Choroid plexus epithelial cell (primary cell): ENCODE measurements at regions not wholly inside any gene's neighbourhood (a gene's known extent, or its start where the extent isn't known, plus 50 kb on each side); places are given as distances from the start of the nearest gene placed in this dataset.
"Not testable (repeated sequence)": the region's sequence is repeated elsewhere in the genome, so short reads cannot be mapped to it uniquely, and the experiment has no call there.

Source experiments
- DNase-seq: peaks from one replicate; pipeline ENCODE4 v3.0.0-alpha.2; 2010; ENCODE audit warnings: low read depth
- H3K4me3 ChIP-seq: 2 replicates; pipeline ENCODE4 v1.5.1; 2011; ENCODE audit warnings: low read depth, mild to moderate bottlenecking, control low read depth, low read length, moderate library complexity
- TF ChIP-seq, protein P1 (sequence below): conservative IDR thresholded peaks from 2 replicates; pipeline ENCODE4 v1.5.1; 2011; ENCODE audit warnings: low read depth, mild to moderate bottlenecking, control low read depth, inconsistent platforms, low read length, moderate library complexity

DNA sequence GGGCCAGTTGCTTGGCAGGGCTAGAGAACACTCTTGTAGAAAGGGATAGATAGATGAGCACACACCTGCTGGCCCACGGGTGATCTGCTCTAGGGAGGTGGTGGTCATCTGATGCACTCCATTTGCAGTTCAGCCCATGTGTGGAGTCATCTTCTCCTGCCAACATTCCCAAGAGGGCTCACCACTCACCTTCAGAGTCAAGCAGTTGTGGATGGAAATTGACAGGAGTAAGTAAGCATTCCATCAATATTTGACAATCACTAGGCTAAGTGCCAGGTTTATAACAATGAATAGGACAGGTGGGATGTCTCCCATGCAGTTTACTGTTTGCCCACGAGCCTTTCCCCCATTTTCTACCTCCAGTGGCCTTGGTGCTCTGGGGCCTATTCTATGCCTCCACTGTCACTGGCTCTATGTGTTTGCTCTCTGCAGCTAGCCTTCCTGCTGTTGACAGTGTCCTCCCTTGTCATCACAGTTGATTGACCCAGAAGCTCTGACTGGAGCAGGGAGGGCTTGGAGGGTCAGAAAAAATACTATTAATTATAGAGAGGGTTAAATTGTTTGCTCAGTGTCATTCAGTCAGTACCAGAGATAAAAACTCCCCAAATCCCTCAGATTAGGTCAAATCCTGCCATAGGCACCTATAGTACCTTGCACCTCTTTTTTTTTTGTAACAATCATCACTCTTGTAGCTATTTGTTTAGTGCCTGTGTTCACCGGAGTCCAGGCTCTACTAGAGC is 134.6 kb upstream of the PZP start:
- no peak overlapping the region for H3K4me3 ChIP-seq
- no peak for DNase-seq
- TF ChIP-seq, protein P1, sequence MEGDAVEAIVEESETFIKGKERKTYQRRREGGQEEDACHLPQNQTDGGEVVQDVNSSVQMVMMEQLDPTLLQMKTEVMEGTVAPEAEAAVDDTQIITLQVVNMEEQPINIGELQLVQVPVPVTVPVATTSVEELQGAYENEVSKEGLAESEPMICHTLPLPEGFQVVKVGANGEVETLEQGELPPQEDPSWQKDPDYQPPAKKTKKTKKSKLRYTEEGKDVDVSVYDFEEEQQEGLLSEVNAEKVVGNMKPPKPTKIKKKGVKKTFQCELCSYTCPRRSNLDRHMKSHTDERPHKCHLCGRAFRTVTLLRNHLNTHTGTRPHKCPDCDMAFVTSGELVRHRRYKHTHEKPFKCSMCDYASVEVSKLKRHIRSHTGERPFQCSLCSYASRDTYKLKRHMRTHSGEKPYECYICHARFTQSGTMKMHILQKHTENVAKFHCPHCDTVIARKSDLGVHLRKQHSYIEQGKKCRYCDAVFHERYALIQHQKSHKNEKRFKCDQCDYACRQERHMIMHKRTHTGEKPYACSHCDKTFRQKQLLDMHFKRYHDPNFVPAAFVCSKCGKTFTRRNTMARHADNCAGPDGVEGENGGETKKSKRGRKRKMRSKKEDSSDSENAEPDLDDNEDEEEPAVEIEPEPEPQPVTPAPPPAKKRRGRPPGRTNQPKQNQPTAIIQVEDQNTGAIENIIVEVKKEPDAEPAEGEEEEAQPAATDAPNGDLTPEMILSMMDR, result no peak

DNA sequence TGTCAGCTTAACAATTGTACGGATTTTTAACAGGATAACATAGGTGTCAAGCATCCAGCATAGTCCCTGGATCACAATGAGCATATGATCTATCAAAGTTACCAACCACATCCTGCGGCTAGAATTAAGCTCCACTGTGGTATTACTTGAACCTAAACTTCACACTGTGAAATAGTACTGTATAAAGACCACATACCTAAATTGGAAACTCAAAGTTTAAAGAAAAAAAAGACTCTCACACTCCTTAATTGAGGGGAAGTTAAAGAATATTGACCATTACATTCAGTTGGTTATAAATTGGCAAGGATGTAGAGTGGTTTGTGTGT is 133.0 kb upstream of the PZP start:
- TF ChIP-seq, protein P1, result no peak
- DNase-seq, result no peak
- H3K4me3 ChIP-seq, result no peak overlapping the region

DNA sequence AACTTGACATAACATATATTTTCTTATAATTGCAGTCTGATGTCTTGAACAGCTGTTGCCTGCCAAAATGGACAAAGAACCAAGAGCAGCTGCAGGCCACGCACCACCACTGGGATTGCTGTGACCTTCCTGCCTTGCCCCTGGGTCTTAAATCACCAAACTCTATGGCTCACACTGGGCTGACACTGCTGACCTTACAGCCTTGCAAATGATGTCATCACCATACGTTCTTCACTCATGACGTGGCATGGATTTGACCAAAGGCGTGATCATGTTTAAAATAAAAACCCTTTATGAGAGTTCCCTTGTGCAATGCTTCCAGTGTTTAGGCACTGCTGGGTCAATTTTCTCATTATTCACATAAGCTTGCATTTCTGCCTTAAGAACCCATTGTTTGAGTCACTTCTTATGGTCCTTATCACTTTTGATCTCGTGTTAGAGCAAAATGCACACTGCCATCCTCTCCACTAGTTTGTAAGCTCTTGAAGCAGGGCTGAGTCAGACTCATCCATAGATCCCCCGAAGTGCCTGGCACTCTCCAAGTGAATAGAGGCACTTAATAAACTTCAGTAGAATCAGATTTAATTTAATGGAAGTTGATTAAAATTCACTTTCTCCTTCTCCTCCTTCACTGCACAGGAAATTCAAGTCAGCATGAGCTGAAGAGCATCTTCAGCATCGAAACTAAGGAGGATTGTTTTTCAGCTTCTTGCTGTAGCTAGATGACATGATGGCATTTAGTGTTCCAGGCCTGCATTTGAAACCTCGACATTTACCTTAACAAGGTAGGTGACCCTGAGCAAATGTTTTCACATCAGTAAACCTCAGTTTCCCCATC is 132.4 kb upstream of the PZP start:
- no peak overlapping the region for H3K4me3 ChIP-seq
- TF ChIP-seq, protein P1, result no peak
- DNase-seq, result peak; percentile 46

DNA sequence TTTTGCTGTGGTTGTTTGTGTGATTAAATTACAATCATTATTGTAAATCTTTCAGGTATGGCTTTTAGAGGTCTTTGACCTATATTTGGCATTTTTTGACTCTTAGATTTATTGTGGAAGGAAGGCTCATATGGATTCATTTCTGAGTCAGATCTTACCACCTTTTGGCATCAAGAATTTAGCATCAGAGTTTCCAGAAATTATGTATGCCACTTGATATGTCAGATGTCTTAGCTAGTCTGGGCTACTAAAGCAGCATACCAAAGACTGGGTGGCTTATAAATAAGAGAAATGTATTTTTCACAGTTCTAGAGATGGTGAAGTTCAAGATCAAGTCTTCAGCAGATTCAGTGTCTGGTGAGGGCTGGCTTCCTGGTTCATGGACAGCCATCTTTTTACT is 129.5 kb upstream of the PZP start:
- no peak for DNase-seq
- no peak overlapping the region for H3K4me3 ChIP-seq
- TF ChIP-seq, protein P1, result no peak

DNA sequence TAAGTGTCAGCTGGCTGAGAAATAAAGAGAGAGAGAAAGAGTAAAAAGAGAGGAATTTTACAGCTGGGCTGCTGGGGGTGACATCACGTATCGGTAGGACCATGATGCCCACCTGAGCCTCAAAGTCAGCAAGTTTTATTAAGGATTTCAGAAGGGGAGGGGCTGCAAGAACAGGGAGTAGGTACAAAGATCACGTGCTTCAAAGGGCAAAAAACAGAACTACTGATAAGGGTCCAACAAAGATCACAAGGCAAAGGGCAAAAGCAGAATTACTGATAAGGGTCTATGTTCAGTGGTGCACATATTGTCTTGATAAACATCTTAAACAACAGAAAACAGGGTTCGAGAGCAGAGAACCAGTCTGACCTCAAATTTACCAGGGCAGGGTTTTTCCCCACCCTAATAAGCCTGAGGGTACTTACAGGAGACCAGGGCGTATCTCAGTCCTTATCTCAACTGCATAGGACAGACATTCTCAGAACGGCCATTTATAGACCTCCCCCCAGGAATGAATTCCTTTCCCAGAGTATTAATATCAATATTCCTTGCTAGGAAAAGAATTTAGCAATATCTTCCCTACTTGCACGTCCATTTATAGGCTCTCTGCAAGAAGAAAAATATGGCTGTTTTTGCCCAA is 128.3 kb upstream of the PZP start:
- not testable (repeated sequence) for H3K4me3 ChIP-seq, DNase-seq

DNA sequence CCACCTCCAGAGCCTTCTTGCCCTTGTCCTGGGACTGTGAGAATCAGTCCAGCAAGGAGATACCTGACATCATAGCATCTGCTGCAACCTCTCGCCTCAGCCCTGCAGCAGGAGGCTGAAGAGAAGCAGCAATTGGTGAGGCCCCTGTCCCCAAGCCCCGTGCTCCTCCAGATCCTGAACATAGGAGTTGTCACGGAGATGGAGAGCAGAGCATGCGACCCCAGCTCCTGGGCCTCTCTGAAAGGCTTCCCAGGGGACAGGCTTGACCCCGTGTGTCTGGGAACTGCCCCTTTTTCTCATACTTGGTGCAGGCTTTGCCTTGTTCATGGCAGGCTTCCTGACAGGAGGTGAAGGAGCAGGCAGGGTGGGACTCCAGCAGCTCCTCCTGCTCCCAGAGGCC is 127.7 kb upstream of the PZP start:
- no peak overlapping the region for H3K4me3 ChIP-seq
- DNase-seq, result no peak
- TF ChIP-seq, protein P1, result no peak

DNA sequence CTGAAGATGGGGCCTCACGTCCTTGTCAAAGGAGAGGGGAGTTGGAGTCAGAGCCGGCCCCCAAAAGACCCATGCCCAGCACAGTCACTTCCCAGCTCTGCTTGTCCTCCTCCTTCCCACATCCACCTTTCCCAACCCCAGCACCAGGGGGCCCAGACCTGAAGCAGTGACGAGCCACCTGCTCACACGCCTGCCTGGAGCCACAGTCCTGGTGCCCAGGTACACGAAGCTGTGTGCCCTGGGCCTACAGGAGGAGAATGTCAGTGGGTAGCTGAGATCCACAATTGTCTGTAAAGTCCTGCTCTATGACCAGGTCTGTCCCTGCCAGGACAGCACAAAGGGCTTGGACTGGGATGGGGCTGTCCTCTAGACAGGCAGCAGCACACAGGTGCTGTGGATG is 126.8 kb upstream of the PZP start:
- TF ChIP-seq, protein P1, result no peak
- no peak for DNase-seq
- no peak overlapping the region for H3K4me3 ChIP-seq
